GM12864 (cell line): ENCODE measurements at regions not wholly inside any gene's neighbourhood (a gene's known extent, or its start where the extent isn't known, plus 50 kb on each side); places are given as distances from the start of the nearest gene placed in this dataset.

Source experiments
- DNase-seq: peaks from one replicate; pipeline ENCODE4 v3.0.0-alpha.2; 2011; ENCODE audit warnings: low read depth
- H3K4me3 ChIP-seq: 2 replicates; pipeline ENCODE4 v1.5.1; 2011; ENCODE audit warnings: mild to moderate bottlenecking, low read depth, low read length, control low read depth
- TF ChIP-seq, protein P1 (sequence below): IDR thresholded peaks from 2 replicates; pipeline ENCODE4 v1.5.1; 2011; ENCODE audit warnings: low read depth, mild to moderate bottlenecking, moderate library complexity, low read length, control low read depth, inconsistent platforms; ENCODE audit errors: missing control alignments

DNA sequence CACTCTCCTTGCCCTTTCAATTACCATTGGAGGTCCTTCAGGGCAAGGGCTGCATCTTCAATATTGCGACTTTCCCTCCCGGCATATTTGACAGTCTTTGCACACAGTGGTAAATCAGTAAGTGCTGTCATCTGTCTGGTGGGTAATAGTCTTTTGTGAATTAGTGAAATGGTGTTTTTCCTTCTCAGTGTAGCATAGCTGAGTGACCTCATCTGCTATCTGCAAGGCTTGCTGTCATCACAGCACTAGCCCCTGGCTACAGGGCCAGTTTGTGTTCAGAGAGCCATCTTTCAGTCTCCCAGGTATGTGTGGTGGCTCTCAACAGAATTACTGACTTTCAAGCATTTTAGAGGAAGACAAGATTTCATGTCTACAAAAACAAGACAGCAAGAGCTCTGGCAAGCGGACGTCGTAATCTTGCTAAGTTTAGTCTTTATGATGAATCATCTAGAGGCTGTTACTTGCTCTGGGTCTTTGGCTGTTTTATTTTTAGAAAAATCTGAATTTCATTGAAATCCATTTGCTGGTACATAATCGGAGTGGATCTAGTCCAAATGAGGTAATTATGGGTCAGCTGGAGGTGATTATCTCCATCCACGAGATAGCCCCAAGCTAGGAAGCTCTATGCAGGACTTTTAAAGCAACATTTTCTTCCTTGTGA is 528.9 kb downstream of the EPM2A start:
- no peak overlapping the region for H3K4me3 ChIP-seq
- TF ChIP-seq, protein P1, sequence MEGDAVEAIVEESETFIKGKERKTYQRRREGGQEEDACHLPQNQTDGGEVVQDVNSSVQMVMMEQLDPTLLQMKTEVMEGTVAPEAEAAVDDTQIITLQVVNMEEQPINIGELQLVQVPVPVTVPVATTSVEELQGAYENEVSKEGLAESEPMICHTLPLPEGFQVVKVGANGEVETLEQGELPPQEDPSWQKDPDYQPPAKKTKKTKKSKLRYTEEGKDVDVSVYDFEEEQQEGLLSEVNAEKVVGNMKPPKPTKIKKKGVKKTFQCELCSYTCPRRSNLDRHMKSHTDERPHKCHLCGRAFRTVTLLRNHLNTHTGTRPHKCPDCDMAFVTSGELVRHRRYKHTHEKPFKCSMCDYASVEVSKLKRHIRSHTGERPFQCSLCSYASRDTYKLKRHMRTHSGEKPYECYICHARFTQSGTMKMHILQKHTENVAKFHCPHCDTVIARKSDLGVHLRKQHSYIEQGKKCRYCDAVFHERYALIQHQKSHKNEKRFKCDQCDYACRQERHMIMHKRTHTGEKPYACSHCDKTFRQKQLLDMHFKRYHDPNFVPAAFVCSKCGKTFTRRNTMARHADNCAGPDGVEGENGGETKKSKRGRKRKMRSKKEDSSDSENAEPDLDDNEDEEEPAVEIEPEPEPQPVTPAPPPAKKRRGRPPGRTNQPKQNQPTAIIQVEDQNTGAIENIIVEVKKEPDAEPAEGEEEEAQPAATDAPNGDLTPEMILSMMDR = no peak
- no peak for DNase-seq

DNA sequence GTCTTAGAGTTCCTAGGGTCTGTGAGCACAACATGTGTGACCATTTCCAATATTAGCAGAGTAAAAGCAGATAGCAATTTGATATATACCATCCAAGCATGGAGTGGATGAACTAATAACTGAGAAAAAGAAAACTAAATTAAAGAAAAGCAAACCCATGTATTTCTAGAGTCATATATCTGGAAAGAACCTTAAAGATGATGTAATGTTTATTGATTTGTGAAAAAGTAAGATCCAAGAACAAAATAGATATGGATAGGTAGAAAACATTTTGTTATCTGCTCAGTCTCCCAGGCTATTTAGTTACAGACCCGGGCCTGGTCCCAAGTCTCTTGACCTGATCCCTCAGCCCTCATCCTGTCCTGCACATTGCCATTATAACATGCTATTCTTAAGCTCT is 526.8 kb downstream of the EPM2A start:
- no peak for DNase-seq
- H3K4me3 ChIP-seq = no peak overlapping the region
- TF ChIP-seq, protein P1 = no peak

DNA sequence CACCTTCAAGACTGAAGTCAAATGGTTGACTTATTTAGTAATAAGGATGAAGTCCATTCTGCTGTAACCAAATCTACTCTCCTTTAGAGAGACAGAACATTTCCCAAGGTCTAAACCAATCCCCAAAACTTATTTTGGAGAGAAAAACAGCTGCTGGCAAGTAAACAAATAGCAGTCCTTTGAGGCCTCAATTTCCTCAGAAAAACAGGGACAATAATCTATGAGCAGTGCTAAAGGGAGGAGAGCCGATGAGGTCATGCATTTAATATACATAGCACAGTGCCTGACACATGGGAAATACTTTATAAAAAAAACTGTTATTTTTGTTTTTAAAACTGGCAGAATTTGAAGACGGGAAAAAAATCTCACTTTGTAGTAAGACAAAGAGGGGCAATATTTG is 526.0 kb downstream of the EPM2A start:
- TF ChIP-seq, protein P1 = no peak
- no peak for DNase-seq
- no peak overlapping the region for H3K4me3 ChIP-seq

DNA sequence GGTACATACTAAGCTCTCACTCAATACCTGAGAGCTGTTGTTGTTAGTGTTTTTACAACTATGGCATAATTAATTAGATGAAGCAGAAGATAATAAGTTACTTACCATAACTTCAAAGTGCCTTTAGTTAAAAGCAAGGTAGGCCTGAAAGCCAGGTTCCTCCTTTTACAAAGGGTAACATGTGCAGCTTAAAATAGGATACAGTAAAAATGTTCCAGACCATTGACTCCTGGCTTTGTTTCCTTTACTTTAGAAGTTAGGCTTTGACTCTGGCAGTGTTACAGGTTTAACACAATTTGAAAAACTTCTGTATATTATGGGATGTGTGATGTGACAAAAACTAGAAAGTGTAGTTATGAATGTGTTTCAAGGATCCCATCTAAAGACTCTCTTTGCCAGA is 522.5 kb downstream of the EPM2A start:
- H3K4me3 ChIP-seq = no peak overlapping the region
- DNase-seq = no peak
- TF ChIP-seq, protein P1 = no peak

DNA sequence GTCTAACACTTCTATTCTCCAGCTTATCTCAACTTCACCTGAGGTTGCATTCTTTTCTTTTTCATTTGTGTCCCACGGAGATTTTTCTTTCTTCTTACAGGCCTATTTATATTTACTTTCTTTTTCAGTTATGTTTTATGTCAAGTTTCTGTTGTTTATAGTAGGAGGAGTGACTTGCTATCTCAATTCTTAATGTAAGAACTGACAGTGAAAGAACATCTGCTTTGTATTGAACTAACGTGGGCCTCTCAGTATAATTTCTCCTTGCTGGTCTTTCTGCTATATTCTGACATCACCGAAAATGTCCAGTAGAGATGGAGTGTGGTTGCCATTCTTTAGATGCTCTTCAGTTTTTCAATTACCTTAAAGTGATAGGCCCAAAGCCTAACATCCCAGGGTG is 521.7 kb downstream of the EPM2A start:
- no peak overlapping the region for H3K4me3 ChIP-seq
- TF ChIP-seq, protein P1 = no peak
- DNase-seq = no peak

DNA sequence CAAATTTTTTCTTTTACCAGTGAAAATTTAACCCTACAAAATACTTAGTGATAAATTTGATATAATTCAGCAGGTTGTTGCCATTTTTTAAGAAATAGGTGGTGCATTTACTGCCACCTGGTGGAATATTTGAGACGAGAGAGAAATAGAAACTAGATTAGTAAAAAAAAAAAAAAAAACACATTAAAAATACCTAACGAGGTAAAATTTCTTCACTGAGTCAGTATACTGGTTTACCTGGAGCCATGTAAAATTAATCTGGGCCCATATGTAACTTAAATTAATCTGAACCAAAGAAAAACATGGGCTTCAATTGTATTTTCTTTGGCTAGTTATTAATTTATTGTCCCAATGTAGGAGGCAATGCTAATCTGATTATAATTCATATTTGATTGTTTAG is 520.8 kb downstream of the EPM2A start:
- no peak overlapping the region for H3K4me3 ChIP-seq
- no peak for DNase-seq

More for the DNA sequence above, 520.8 kb downstream of the EPM2A start:
- TF ChIP-seq, protein P1 = no peak
